ENCODE measurements at regions not wholly inside any gene's neighbourhood (a gene's known extent, or its start where the extent isn't known, plus 50 kb on each side); places are given as distances from the start of the nearest gene placed in this dataset.

DNA sequence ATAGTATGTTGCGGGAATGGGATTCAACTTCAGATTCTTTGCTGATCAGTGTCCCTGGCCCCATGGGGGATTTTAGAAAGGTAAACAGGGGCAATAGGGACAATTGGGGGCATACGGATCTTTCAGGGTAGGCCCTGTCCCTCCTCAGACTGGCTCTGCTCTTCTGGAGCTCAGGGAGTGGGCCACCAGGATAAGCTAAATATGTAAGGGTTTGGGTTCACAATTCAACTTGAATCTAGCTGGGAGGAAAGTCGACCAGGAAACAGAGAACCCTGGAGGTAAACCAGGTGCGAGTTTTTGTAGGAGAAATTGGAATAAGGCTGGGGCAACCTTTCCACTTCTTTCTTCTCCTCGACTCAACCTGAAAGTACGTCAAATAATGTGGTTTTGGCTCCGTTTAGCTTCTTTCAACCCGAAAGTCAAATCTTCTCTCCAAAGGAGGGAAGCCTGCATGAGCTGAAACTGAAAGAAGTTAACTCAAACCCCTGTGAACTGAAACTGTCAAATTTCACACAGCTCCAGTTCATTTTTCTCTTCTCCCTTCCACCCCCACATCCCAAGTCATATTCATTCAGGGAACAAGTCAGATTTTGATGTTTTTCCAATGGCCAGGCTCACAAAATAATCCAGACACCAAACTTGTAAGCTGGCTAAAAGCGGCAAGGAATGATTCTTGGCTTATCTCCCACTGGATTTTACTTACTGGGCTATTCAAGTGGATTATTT is 278.2 kb downstream of the CLIC5 start:
- DNase-seq = no peak

DNA sequence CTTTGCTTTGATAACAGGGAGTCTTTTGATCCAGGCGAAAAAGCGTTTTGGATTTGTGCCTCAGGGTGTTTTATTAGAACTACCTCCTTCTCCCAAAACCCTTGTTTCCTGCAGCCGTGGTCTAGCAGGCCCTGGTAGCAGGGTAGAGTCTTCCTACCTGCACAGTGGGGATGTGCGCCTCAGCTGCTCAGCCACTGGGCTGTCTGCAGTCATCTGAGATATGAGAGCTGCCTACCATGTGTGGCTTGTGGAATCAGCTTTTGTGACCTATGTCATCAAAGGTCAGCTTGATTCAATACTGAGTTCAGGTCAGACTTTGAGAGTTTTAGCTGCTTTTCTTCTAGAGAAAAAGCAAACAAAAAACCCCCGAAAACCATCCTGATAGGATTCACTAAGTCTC is 279.5 kb downstream of the CLIC5 start:
- DNase-seq = no peak

DNA sequence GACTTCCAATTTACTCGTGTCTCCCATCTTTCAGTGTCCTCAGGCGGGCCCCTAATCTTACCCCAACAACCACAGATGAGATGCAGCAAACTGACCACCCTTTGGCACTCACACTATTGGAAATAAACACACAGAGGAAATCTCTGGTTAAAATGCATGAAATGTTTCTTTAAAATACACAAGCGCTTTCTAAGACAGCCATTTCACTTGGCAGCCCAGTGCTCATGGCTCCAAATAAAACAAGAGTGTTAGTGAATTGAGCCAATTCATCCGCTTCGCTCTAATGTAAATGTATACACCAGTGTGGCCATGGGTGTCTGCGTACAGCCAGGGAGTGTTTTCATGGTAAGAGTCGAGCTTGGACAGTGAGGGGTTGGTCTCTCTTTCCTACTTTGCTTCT is 282.9 kb downstream of the CLIC5 start:
- no peak for DNase-seq

DNA sequence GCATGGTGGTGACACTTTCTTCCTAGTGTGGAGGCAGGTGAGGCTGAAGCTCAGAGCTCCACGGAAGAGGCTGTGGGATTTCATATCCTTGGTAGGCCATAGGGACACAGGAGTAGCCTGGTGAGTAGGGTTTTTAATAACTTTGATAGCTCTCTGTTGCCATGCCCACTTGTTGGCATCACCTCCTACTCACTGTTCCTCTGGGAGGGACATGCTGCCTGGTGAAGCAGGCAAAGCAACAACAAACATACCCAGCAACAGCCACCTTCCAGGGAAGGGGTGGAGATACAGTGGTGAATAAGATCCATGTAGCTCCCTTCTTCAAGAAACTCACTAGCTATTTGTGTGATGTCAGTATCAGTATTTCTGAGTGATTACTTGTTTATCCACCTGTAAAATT is 285.4 kb downstream of the CLIC5 start:
- DNase-seq = no peak

DNA sequence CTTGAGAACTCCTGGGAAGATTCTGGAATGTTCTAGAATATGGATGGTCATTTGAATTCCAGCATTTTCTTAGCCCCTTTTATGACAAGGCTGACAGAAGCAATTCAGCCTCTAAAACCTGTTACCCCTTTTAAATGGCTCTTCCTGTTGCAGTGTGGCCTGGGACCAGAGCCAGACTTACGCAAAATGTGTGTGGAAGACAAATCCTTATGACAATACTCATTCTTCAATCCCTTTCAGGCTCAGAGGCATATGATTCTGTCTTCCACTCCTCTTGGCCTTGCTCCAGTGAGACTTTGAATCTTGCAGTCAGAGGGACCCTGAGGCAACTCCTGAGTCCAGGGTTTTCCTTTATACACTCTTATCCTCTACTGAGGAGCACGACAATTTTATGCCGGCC is 287.0 kb downstream of the CLIC5 start:
- no peak for DNase-seq

DNA sequence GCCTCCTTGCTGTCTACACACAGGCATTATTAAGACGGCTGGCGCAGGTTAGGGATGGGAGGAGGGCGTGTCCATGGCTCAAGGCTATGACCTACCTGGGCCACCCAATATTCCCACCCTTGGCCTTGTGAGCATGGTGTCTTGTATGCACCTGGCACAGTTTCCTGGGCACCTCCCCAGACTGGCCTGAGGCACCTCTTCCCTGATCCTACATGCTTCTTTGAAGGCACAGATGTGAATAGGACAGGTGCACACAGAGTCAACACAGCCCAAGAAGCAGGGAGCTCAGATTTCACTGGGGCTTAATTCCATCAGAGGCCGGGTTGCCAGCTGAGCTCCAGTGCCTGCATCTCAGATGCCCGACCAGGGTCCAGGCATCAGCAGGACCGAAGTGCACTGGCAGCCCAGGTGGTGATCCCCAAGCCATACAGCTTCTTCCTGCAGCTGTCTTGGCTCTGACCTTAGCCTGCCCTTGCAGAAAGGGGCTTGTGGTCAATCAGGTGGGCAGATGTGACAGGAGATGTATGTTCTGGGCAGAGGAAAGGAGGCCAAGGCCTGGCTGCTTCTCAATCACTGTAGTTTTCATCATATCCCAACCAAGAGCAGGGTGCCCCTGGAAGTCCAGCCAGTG is 287.7 kb downstream of the CLIC5 start:
- no peak for DNase-seq

DNA sequence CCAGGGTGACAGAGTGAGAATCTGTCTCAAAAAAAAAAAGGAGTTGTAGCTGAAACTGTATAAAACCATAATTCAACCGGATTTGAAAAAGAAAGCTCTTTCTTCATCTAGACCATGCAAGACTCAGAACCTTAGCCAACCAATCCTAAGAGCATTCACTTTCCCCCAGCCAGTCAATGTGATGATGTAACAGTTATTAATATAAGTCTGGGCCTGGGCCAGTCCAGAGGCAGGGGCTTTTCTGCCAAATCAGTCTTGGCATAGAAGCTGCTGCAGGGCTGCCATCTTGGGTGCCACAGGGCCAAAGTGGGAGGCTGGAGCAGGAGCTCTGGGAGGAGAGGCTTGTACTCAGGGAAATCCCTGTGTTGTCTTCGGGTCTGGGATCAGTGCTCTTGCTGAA is 288.4 kb downstream of the CLIC5 start:
- no peak for DNase-seq

DNA sequence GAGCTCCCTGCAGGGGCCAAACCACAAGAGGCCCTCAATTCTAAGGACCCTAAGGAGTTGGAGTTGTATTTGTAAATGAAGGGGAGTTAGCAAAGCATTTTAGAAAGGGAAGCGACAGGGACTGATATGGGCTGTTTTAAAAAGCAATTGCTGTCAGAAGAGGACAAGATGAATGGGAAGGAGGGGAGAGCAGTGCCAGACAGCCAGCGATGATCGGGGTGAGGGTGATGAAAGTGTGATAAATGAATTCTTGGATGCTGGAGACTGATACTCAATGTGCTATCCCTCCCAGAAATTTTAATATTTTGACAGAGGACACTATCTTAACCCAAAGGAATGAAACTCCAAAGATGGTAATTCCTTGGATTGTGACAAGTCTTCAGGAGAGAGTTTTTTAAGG is 289.2 kb downstream of the CLIC5 start:
- DNase-seq = no peak

DNA sequence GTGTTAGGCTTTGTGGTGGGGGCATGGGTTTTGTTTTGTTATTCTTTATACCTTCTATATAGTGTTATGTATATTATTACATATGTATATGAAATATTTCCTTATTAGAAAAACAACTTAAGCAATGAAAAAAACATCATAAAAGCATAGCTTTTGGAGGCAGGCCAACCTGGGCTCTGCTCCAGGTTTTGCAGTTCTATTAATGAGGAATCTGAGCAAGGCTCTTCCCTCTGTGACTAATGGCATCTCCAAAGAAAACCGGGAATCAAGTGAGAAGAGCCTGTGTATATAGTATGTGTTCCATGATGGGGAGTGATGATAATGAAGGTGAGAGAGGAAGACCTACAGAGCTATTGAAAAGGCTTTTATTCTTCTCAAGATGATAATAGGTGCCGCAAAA is 291.1 kb downstream of the CLIC5 start:
- DNase-seq = no peak

DNA sequence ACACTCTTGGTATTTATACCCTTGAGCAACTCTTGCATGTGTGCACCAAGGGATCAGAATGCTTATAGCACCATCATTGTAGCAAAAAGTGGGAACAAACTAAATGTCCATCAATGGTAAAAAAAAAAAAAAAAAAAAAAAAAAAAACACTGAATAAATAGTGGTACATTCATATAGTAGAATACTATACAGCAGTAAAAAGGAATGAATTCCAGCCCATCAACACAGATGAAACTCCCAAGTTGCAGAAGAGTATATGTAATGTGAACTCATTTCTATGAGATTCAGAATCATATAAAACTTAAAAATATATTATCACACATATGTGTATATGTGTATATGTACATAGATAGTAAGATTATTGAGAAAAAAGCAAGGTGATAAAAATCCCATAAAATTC is 291.6 kb downstream of the CLIC5 start:
- DNase-seq = no peak

DNA sequence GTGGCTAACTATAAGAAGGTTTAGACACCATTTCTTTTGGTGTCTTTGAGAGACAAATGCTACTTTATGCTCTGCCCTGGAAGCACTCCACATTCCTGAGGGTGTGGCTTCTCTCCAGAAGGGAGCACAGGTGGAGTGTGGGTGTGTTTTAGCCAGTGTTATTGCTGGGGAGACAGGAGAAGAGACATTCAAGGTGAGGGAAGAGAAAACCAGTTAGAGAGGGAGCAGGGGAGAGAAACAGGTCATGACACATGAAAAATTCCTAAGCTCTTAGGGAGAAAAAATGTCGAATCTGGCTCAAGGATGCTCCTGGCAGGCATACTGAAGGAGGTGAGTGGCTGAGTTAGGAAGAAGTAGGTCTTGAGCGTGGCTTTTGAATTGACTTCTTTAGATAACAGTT is 292.8 kb downstream of the CLIC5 start:
- no peak for DNase-seq

DNA sequence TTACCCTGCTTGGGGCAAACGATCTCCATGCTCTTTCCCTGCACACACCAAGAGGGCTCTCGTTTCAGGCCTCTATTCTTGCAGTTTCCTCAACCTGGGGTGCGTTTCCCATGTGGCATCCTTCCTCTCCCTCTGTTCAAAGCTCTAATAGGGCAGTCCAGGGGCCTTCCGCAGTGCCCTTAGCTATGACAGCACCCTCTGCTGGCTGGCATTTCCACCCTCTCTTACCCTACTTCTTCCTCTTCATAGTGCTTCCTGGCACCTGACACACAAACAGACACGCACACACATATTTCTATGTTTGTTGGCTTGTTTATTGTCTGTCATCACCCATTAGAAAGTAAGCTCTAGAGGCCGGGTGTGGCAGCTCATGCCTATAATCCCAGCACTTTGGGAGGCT is 294.0 kb downstream of the CLIC5 start:
- DNase-seq = no peak

DNA sequence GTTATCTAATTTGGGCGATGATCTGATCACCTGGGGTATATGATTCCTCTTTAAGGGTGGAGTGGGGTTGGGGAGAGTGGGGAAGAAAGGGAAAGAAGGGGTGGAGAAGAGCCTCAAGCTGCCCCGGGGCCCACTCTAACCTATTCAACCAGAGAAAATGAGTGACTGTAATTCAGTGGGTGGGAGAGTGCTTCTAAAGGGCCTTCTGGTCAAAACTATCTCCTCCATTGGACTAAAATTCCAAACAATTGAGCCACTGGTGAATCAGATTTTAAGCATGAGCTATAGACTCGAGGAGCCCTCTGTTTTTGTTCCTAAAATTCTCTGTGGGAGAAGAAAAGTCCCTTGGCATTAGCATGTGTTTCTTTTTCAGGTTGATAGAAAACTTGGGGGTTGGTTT is 296.8 kb downstream of the CLIC5 start:
- no peak for DNase-seq

DNA sequence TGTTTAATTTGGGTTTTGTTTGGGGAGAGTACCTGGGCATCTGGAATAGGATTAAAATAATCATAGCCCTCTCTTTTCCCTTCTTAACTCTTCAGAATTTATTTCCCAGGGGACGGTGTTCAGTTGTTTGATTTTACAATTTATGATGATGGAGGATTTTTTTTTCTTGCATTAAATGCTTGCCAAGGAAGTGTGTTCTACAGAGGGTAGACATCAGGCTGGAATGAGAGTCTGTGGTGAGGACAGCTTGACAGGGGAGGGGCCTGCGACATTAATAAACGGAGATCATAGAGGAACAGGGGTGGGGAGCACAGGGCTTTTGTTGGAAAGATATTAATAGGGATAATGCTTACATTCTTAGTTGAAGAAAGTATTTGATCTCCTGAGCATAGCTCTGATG is 297.5 kb downstream of the CLIC5 start:
- no peak for DNase-seq

DNA sequence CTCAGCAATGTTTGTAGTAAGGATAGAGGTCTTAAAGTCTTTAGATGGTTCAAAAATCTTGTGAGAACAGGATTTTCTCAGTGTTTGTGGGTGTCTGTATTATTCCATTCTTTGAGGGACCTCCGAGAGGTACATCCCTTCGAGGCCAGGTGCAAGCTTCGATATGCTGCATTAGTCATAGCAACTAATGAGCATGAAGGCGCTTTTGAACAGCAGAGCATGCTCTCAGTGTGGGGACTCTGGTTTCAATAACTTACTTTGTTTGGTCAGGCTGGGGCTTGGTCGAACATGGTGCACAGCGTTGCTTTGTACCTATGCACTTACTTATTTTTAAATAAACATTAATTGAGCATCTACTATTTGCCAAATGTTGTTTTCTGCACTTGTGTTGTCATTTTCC is 297.9 kb downstream of the CLIC5 start:
- no peak for DNase-seq

DNA sequence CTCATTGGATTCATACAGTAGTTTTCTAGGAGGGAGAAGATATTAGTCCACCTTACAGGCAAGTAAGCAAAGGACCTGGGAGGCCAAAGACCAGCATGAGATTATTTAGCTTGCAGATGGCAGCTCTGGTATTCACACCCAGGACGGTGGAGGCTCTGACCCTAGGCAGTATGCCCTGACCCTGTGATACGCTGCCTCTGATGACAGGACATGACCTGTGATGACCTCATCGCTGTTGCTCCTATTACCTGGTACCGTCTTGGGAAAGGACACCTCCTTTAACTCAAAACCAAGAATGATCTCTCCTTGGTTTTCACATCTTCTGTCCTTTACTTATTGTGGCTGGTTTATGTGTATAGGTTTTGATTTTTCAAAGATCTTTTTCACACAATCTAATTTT is 298.6 kb downstream of the CLIC5 start:
- no peak for DNase-seq

DNA sequence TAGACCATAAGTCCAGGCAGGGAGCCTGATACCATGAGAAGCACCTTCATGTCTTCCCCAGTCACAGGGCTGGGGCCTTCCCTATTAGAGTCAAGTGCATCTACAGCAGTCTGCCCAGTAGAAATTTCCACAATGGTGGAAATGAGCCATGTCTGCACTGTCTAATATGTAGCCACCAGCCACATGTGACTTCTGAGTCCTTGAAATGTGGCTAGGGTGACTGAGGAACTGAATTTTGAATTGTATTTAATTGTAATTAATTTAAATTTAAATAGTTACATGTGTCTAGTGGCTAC is 300.2 kb downstream of the CLIC5 start:
- DNase-seq = no peak

DNA sequence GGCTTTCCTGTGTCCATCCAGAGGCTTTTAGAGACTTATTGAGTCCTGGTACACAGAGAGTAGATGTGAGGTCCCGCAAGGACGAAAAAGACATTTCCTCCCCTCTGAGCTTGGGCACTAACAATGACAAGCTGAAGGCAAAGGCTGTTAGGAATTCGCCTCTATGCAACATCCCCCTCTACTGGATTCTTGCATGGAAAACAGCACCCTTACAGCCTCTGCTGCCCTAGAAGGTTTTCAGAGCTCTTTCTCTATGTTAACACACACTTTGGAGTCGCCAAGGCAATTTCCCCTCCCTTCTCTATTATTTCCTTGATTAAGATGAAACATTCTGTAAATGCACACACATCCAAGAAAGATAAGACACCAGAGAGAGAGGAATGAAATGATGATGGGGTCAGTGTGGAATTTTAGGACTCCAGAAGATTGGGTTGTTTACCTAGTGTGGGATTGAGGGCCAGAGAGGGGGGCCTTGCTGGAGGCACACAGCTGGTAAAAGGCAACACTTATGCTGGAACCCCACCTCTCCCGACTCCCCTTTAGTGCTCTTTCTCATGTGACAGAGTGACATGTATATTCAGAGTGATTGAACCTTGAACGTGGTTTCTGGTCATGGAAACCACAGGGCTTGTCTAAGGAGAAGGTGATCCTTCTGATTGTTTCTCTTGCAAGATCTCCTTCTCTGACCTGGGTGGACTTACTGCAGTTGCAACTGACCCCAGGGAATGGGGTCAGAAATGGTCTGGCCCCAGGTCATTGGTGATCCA is 300.7 kb downstream of the CLIC5 start:
- peak in 1 of 2 experiments; percentile 77 for DNase-seq

DNA sequence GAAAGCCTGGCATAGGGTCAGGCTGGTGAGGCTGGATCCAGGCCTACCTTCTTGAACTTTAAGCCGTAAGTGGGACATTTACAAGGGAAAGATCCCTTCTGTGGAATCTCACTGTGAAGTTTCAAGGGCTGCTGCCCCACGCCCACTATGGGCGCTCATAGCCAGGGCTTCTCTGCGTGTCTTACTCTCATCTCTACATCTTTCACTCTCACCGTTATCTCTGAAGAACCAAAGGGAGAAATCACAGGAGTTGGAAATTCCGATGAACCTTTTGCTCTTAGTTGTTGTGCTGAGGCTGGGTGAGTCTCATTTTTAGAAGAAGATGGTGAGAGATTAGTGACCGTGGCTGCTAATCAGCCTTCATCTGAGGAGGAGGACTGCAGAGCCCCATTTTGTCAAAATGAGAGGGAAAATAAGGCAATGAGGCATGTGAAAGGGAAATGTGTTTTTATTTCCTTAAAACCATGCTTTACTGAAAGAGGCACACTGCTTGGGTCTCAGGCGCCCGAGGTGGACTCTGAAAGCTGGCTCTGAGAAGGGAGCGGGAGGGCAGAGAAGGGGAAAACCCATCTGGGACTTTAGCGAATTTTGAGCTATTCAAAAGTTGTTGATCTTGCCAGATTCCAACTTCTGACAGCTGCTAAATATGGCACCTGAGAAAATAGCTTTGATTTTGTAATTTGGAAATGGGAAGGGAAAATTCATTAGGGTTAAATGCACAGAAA is 301.5 kb downstream of the CLIC5 start:
- DNase-seq = no peak

All from SW 1271 (cell line).